GM23338 (cell line): ENCODE measurements at regions not wholly inside any gene's neighbourhood (a gene's known extent, or its start where the extent isn't known, plus 50 kb on each side); places are given as distances from the start of the nearest gene placed in this dataset.

Experiments used
- CTCF ChIP-seq, 2 experiments: fragments of 200-600 bp in 1 of 2; sonication (generic) in 1 of 2; conservative IDR thresholded peaks; 2 replicates each; pipeline versions ENCODE4 v1.5.1 to v1.6.1; 2016 to 2017; ENCODE audit warnings: antibody characterized with exemption in 2 of 2, low read depth in 2 of 2, mild to moderate bottlenecking in 2 of 2, moderate library complexity in 1 of 2
- EZH2 ChIP-seq: fragments of 200-600 bp; sonication (generic); IDR thresholded peaks from one replicate; pipeline ENCODE4 v1.8.0; 2017; ENCODE audit warnings: antibody characterized with exemption, mild to moderate bottlenecking, low read depth; ENCODE audit not compliant: unreplicated experiment
- POLR2AphosphoS5 ChIP-seq: IDR thresholded peaks from 2 replicates; pipeline ENCODE4 v1.6.1; 2016; ENCODE audit warnings: antibody characterized with exemption, low read depth
- REST ChIP-seq: IDR thresholded peaks from one replicate; pipeline ENCODE4 v1.6.1; 2018; ENCODE audit warnings: antibody characterized with exemption; ENCODE audit not compliant: unreplicated experiment
- ZNF114 ChIP-seq: fragments of 250-450 bp; sonication (Bioruptor Pico); IDR thresholded peaks from 2 replicates; pipeline ENCODE4 v1.5.0; 2020; ENCODE audit warnings: mild to moderate bottlenecking, moderate library complexity

- TF ChIP-seq CTCF (conservative IDR thresholded peaks at IDR 0.05; ENCODE audit: low read depth in 2 of 2) (no peak), EZH2 (no peak), POLR2AphosphoS5 (no peak), REST (no peak), ZNF114 (CRISPR knock-in tag) (no peak)
Measured at GRCh38 chr13:70579941-70580340, 471.7 kb upstream of the KLHL1 start.
